DOHH2 (cell line): ENCODE measurements at regions not wholly inside any gene's neighbourhood (a gene's known extent, or its start where the extent isn't known, plus 50 kb on each side); places are given as distances from the start of the nearest gene placed in this dataset.

ENCODE experiments used
- H3F3A ChIP-seq: fragments of 200-600 bp; sonication (generic), shearing (Covaris generic); 2 replicates; pipeline ENCODE4 v1.6.0; 2016; ENCODE audit warnings: antibody characterized with exemption, mild to moderate bottlenecking; ENCODE audit not compliant: control insufficient read depth, insufficient read depth
- H3K27ac ChIP-seq: fragments of 200-600 bp; sonication (generic); 2 replicates; pipeline ENCODE4 v1.5.1; 2014; ENCODE audit warnings: low read depth, mild to moderate bottlenecking, low read length, moderate library complexity
- H3K27me3 ChIP-seq: fragments of 200-600 bp; sonication (generic); 2 replicates; pipeline ENCODE4 v1.6.1; 2014; ENCODE audit warnings: mild to moderate bottlenecking, low read length, mixed read lengths; ENCODE audit not compliant: control insufficient read depth
- H3K36me3 ChIP-seq: fragments of 200-600 bp; sonication (generic); 2 replicates; pipeline ENCODE4 v1.6.1; 2014; ENCODE audit warnings: mild to moderate bottlenecking, low read length, moderate library complexity, mixed read lengths; ENCODE audit not compliant: control insufficient read depth
- H3K4me1 ChIP-seq: fragments of 200-600 bp; sonication (generic); 2 replicates; pipeline ENCODE4 v1.6.1; 2014; ENCODE audit warnings: mild to moderate bottlenecking, low read length, mixed read lengths; ENCODE audit not compliant: control insufficient read depth
- H3K4me2 ChIP-seq: fragments of 200-600 bp; sonication (generic); 2 replicates; pipeline ENCODE4 v1.6.0; 2014; ENCODE audit warnings: mild to moderate bottlenecking, low read length, moderate library complexity
- H3K4me3 ChIP-seq: fragments of 200-600 bp; sonication (generic); 2 replicates; pipeline ENCODE4 v1.5.1; 2014; ENCODE audit warnings: mild to moderate bottlenecking, low read length, mixed read lengths
- H3K79me2 ChIP-seq: fragments of 200-600 bp; sonication (generic); 2 replicates; pipeline ENCODE4 v1.6.1; 2014; ENCODE audit warnings: mild to moderate bottlenecking, low read length, mixed read lengths; ENCODE audit not compliant: control insufficient read depth
- H3K9me2 ChIP-seq: fragments of 200-600 bp; sonication (generic); replicated peaks from 2 replicates; pipeline ENCODE4 v1.6.1; 2014; ENCODE audit warnings: mild to moderate bottlenecking, low read length, mixed read lengths; ENCODE audit not compliant: control insufficient read depth
- H3K9me3 ChIP-seq: fragments of 200-600 bp; sonication (generic); 2 replicates; pipeline ENCODE4 v1.6.1; 2014; ENCODE audit warnings: antibody characterized with exemption, low read length, mixed read lengths; ENCODE audit not compliant: control insufficient read depth, insufficient read depth
- H4K20me1 ChIP-seq: fragments of 200-600 bp; sonication (generic); 2 replicates; pipeline ENCODE4 v1.6.0; 2014; ENCODE audit warnings: low read depth, mild to moderate bottlenecking, antibody characterized with exemption, low read length, moderate library complexity; ENCODE audit not compliant: control insufficient read depth, insufficient read depth
- EZH2phosphoT487 ChIP-seq: fragments of 200-600 bp; sonication (generic); IDR thresholded peaks from 2 replicates; pipeline ENCODE4 v1.6.1; 2017; ENCODE audit warnings: borderline replicate concordance, mild to moderate bottlenecking, antibody characterized with exemption, low read length, moderate library complexity, mixed read lengths
- TF ChIP-seq, protein P1 (sequence below): fragments of 200-600 bp; sonication (generic); IDR thresholded peaks from one replicate; pipeline ENCODE4 v1.5.1; 2014; ENCODE audit warnings: antibody characterized with exemption, mild to moderate bottlenecking, low read depth, low read length; ENCODE audit not compliant: poor library complexity, severe bottlenecking

DNA sequence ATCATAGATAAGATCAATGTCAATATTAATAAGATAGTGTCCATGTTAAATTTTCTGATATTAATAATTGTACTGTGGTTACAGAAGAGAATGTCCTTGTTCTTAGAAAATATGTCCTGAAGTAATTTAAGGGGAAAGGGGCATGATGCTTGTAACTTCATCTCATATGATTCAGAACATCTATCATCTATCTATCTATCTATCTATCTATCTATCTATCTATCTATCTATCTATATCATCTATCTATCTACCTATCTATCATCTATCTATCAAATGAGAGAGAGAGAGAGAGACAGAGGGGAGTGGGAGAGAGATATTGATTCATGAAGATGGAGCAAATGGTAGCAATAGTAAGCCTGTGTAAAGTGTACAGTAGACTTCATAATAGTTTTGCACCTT is 124.8 kb upstream of the FAT1 start:
- Histone ChIP-seq H3K27me3 (no peaks in the 10 kb centered on the region), H3K4me2 (no peak overlapping the region), H3K4me1 (no peaks in the 10 kb centered on the region), H3K36me3 (no peaks in the 10 kb centered on the region), H3K9me2 (no peaks in the 10 kb centered on the region), H3K9me3 (no peaks in the 10 kb centered on the region), H3F3A (no peaks in the 10 kb centered on the region), H3K79me2 (no peaks in the 10 kb centered on the region), H4K20me1 (no peaks in the 10 kb centered on the region), H3K27ac (no peak overlapping the region), H3K4me3 (no peak overlapping the region)
- TF ChIP-seq, protein P1, sequence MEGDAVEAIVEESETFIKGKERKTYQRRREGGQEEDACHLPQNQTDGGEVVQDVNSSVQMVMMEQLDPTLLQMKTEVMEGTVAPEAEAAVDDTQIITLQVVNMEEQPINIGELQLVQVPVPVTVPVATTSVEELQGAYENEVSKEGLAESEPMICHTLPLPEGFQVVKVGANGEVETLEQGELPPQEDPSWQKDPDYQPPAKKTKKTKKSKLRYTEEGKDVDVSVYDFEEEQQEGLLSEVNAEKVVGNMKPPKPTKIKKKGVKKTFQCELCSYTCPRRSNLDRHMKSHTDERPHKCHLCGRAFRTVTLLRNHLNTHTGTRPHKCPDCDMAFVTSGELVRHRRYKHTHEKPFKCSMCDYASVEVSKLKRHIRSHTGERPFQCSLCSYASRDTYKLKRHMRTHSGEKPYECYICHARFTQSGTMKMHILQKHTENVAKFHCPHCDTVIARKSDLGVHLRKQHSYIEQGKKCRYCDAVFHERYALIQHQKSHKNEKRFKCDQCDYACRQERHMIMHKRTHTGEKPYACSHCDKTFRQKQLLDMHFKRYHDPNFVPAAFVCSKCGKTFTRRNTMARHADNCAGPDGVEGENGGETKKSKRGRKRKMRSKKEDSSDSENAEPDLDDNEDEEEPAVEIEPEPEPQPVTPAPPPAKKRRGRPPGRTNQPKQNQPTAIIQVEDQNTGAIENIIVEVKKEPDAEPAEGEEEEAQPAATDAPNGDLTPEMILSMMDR: no peak
- TF ChIP-seq EZH2phosphoT487: no peak

DNA sequence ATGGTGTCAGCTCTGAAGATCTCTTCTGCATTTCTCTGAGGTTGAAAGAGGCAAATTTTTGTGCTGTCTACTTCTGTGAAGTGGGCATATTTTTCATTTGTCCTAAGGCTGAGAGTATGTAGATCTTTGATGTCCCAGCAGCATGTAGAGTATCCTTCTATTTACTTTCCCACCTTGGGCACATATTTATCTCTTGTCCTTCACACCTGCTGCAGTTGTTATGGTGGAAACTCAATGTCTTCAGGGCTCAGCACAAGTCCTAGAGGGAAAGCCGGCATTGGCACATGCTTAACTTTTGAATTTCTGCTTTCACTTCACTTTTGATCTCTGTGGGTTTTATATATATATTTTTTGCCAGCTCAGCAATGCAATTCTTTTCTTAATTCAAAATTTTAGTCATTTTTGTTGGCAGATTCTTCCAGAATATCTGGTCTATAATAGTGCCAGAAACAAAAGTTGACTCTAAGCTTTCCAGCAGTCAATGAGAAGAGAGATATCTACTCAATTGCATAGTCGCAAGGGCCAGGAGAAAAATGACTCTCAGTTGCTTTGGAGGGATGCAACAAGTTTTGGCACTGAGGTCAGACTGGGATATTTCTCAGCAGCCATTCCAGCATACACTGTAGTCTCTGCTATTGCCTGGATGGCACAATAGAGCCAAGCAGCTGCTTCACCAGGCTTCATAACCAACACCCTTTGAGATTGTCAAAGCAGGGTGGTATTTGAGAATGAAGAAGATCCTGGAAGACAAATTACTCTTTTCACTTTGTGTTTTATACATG is 127.8 kb upstream of the FAT1 start:
- no peaks in the 10 kb centered on the region for H3K27me3 ChIP-seq
- H3F3A ChIP-seq: no peaks in the 10 kb centered on the region
- H3K9me3 ChIP-seq: no peaks in the 10 kb centered on the region
- H4K20me1 ChIP-seq: no peaks in the 10 kb centered on the region
- H3K27ac ChIP-seq: no peak overlapping the region
- no peaks in the 10 kb centered on the region for H3K9me2 ChIP-seq
- H3K4me1 ChIP-seq: no peaks in the 10 kb centered on the region
- no peak for TF ChIP-seq EZH2phosphoT487
- TF ChIP-seq, protein P1: no peak
- no peak overlapping the region for H3K4me3 ChIP-seq
- H3K4me2 ChIP-seq: no peak overlapping the region
- H3K79me2 ChIP-seq: no peaks in the 10 kb centered on the region
- H3K36me3 ChIP-seq: no peaks in the 10 kb centered on the region

- no peaks in the 10 kb centered on the region for H3K79me2 ChIP-seq
- H3K27ac ChIP-seq: no peak overlapping the region
- no peaks in the 10 kb centered on the region for H3K9me3 ChIP-seq
- H3K36me3 ChIP-seq: no peaks in the 10 kb centered on the region
- no peaks in the 10 kb centered on the region for H4K20me1 ChIP-seq
- no peak for TF ChIP-seq EZH2phosphoT487
- TF ChIP-seq, protein P1: no peak
- no peaks in the 10 kb centered on the region for H3K4me1 ChIP-seq
- no peaks in the 10 kb centered on the region for H3F3A ChIP-seq
- H3K4me2 ChIP-seq: no peak overlapping the region
- H3K4me3 ChIP-seq: no peak overlapping the region
- H3K9me2 ChIP-seq: no peaks in the 10 kb centered on the region
- no peaks in the 10 kb centered on the region for H3K27me3 ChIP-seq
Measured at GRCh38 chr4:186852073-186852420, 128.4 kb upstream of the FAT1 start.
